Naive thymus-derived CD4-positive, alpha-beta T cell (primary cell): ENCODE measurements at regions not wholly inside any gene's neighbourhood (a gene's known extent, or its start where the extent isn't known, plus 50 kb on each side); places are given as distances from the start of the nearest gene placed in this dataset.

Experiments used
- ATAC-seq: fragments of 150-1000 bp; cut with Tn5 transposase; 2 replicates; pipeline ENCODE4 v1.10.0; 2021; ENCODE audit warnings: mild to moderate bottlenecking, moderate library complexity
- CTCF ChIA-PET: fragments of 350-600 bp; sonication (Branson Sonifier 250); formaldehyde crosslinking; loops from one replicate; lab custom pipeline; 2021; ENCODE audit warnings: antibody characterized with exemption; lab: Charles Lee
- POLR2A ChIA-PET: fragments of 350-600 bp; sonication (Branson Sonifier 250); formaldehyde crosslinking; loops from one replicate; lab custom pipeline; 2021; ENCODE audit warnings: antibody characterized with exemption, inconsistent platforms; lab: Charles Lee
- DNase-seq, 9 donors: peaks; one replicate each; pipeline versions ENCODE4 v3.0.0 to v3.0.0-alpha.2; 2020 to 2022; ENCODE audit warnings: mixed read lengths in 1 of 9
- H3K27ac ChIP-seq: one replicate; pipeline ENCODE4 v1.7.0; 2013; ENCODE audit warnings: mild to moderate bottlenecking, low read depth, low read length, moderate library complexity
- H3K27me3 ChIP-seq, 2 donors: one replicate each; pipeline ENCODE4 v1.7.0; 2013; ENCODE audit warnings: low read length in 2 of 2, mild to moderate bottlenecking in 2 of 2, moderate library complexity in 2 of 2; ENCODE audit not compliant: control insufficient read depth in 2 of 2, insufficient read depth in 2 of 2
- H3K36me3 ChIP-seq, 3 experiments: 1 replicate in 2 of 3; 2 replicates in 1 of 3; pipeline ENCODE4 v1.7.0; 2013; ENCODE audit warnings: low read length in 3 of 3, mild to moderate bottlenecking in 3 of 3, moderate library complexity in 1 of 3; ENCODE audit not compliant: insufficient read depth in 3 of 3, control insufficient read depth in 2 of 3
- H3K4me1 ChIP-seq, 2 donors: one replicate each; pipeline ENCODE4 v1.7.0; 2013; ENCODE audit warnings: low read length in 2 of 2, mild to moderate bottlenecking in 2 of 2, moderate library complexity in 1 of 2; ENCODE audit not compliant: control insufficient read depth in 2 of 2, insufficient read depth in 2 of 2
- H3K4me3 ChIP-seq: 2 replicates; pipeline ENCODE4 v1.7.0; 2013; ENCODE audit warnings: mild to moderate bottlenecking, low read length
- H3K9me3 ChIP-seq, 3 experiments: 1 replicate in 2 of 3; 2 replicates in 1 of 3; pipeline ENCODE4 v1.7.0; 2013; ENCODE audit warnings: low read length in 3 of 3; ENCODE audit not compliant: control insufficient read depth in 2 of 3
- H3K27ac Mint-ChIP-seq, 9 donors: one replicate each; pipeline ENCODE4 v1.8.0; 2020 to 2022; ENCODE audit warnings: mixed read lengths in 9 of 9, mild to moderate bottlenecking in 8 of 9, moderate library complexity in 5 of 9, inconsistent platforms in 2 of 9
- H3K27me3 Mint-ChIP-seq, 5 donors: one replicate each; pipeline ENCODE4 v1.8.0; 2021 to 2022; ENCODE audit warnings: mixed read lengths in 5 of 5, mild to moderate bottlenecking in 1 of 5
- H3K36me3 Mint-ChIP-seq, 5 donors: one replicate each; pipeline ENCODE4 v1.8.0; 2020 to 2022; ENCODE audit warnings: mixed read lengths in 5 of 5, mild to moderate bottlenecking in 3 of 5, inconsistent platforms in 1 of 5
- H3K4me1 Mint-ChIP-seq, 7 donors: one replicate each; pipeline ENCODE4 v1.8.0; 2020 to 2022; ENCODE audit warnings: mixed read lengths in 7 of 7, mild to moderate bottlenecking in 3 of 7, inconsistent platforms in 1 of 7
- H3K4me3 Mint-ChIP-seq, 10 donors: one replicate each; pipeline ENCODE4 v1.8.0; 2020 to 2022; ENCODE audit warnings: mild to moderate bottlenecking in 10 of 10, mixed read lengths in 10 of 10, moderate library complexity in 6 of 10, inconsistent platforms in 2 of 10
- H3K9me3 Mint-ChIP-seq, 11 donors: one replicate each; pipeline ENCODE4 v1.8.0; 2020 to 2022; ENCODE audit warnings: mixed read lengths in 11 of 11, mild to moderate bottlenecking in 4 of 11, inconsistent platforms in 1 of 11, moderate library complexity in 1 of 11
- intact Hi-C, 2 donors: fragments of 100-400 bp; cut with micrococcal nuclease; formaldehyde crosslinking; loops; one replicate each; pipeline ENCODE4 v1.15.1; 2023

DNA sequence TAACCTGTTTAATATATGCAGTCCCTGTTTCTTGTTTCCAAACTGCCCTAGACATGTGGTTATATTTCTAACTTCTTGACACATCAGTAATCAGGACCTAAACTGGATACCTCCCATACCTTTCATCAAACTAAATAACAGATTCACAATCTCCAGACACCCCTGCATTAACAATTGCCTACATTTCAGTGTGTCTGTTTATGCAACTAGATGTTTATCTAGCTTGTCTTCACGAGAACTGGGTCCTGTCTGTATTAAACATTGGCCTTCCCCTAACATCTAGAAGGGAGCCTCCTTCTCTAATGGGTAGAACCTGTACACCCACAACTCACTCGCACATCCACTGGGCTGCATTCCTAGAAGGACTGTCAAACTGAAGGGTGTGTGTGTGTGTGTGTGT is 683.7 kb upstream of the FZD8 start:
- H3K27ac Mint-ChIP-seq, result no peak overlapping the region
- H3K9me3 Mint-ChIP-seq, result peaks cover 0 to 21% (median 4%) of the 10 kb centered on the region in 11 donors
- POLR2A ChIA-PET, result no interaction called here

GRCh38 chr10:36324831-36325230 is 682.7 kb upstream of the FZD8 start:
- ATAC-seq, result no peak
- H3K27ac ChIP-seq, result no peak overlapping the region
- Mint-ChIP-seq H3K9me3 (peaks cover 0 to 27% (median 8%) of the 10 kb centered on the region in 11 donors), H3K4me3 (no peak overlapping the region), H3K27ac (no peak overlapping the region), H3K4me1 (no peaks in the 10 kb centered on the region), H3K36me3 (no peaks in the 10 kb centered on the region), H3K27me3 (no peaks in the 10 kb centered on the region)
- ChIA-PET CTCF (no interaction called here), POLR2A (no interaction called here)
- no peaks in the 10 kb centered on the region for H3K4me1 ChIP-seq
- no peaks in the 10 kb centered on the region for H3K9me3 ChIP-seq
- H3K36me3 ChIP-seq, result no peaks in the 10 kb centered on the region
- intact Hi-C loops, result no loop called here
- H3K27me3 ChIP-seq, result no peaks in the 10 kb centered on the region
- DNase-seq, result no peak
- no peak overlapping the region for H3K4me3 ChIP-seq

More for the DNA sequence above, 683.7 kb upstream of the FZD8 start:
- DNase-seq (no peak), ATAC-seq (no peak)
- H3K4me3 Mint-ChIP-seq, result no peak overlapping the region
- CTCF ChIA-PET, result no interaction called here
- Histone ChIP-seq H3K27me3 (no peaks in the 10 kb centered on the region), H3K27ac (no peak overlapping the region), H3K36me3 (no peaks in the 10 kb centered on the region), H3K4me1 (no peaks in the 10 kb centered on the region), H3K9me3 (no peaks in the 10 kb centered on the region), H3K4me3 (no peak overlapping the region)
- intact Hi-C loops, result no loop called here
- H3K27me3 Mint-ChIP-seq, result no peaks in the 10 kb centered on the region
- no peaks in the 10 kb centered on the region for H3K4me1 Mint-ChIP-seq
- H3K36me3 Mint-ChIP-seq, result no peaks in the 10 kb centered on the region

GRCh38 chr10:36313142-36313541 is 671.0 kb upstream of the FZD8 start:
- Mint-ChIP-seq H3K4me3 (no peak overlapping the region), H3K27ac (no peak overlapping the region), H3K36me3 (no peaks in the 10 kb centered on the region), H3K27me3 (no peaks in the 10 kb centered on the region), H3K9me3 (peaks cover 0 to 10% (median 4%) of the 10 kb centered on the region in 11 donors), H3K4me1 (no peaks in the 10 kb centered on the region)
- H3K27ac ChIP-seq, result no peak overlapping the region
- no peak overlapping the region for H3K4me3 ChIP-seq
- no peak for ATAC-seq
- H3K4me1 ChIP-seq, result no peaks in the 10 kb centered on the region
- ChIA-PET CTCF (no interaction called here), POLR2A (no interaction called here)
- intact Hi-C loops, result no loop called here
- H3K36me3 ChIP-seq, result no peaks in the 10 kb centered on the region
- no peak for DNase-seq
- no peaks in the 10 kb centered on the region for H3K9me3 ChIP-seq
- no peaks in the 10 kb centered on the region for H3K27me3 ChIP-seq

DNA sequence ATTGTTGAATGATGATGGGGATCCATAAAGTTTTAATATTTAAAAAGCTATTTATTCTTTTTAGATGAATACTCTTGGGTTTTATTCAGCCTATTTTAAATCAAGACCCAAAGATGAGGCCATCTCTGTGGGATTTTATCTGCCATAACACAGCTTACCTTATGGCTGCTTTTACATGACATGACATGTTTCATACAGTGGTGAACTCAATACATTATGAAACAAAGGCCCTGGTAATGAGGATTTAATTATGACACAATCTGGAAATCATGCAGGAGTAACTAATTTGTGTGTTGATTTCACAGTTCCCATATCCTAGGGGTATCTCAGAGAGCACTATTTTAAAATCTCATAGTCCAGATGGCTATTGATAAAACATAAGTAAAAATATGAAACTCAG is 661.8 kb upstream of the FZD8 start:
- Mint-ChIP-seq H3K4me1 (no peaks in the 10 kb centered on the region), H3K27me3 (no peaks in the 10 kb centered on the region), H3K36me3 (no peaks in the 10 kb centered on the region), H3K9me3 (peaks cover 0 to 16% (median 2%) of the 10 kb centered on the region in 11 donors), H3K27ac (no peak overlapping the region), H3K4me3 (no peak overlapping the region)
- Histone ChIP-seq H3K4me1 (no peaks in the 10 kb centered on the region), H3K36me3 (no peaks in the 10 kb centered on the region), H3K27ac (no peak overlapping the region), H3K27me3 (no peaks in the 10 kb centered on the region), H3K9me3 (no peaks in the 10 kb centered on the region), H3K4me3 (no peak overlapping the region)
- intact Hi-C loops, result no loop called here
- ATAC-seq (no peak), DNase-seq (no peak)
- ChIA-PET CTCF (interaction anchor here (0.6 kb wide), 1 partner anchor 51 kb away, joined by 5 read pairs; no protein-coding TSS in a partner anchor), POLR2A (no interaction called here)

DNA sequence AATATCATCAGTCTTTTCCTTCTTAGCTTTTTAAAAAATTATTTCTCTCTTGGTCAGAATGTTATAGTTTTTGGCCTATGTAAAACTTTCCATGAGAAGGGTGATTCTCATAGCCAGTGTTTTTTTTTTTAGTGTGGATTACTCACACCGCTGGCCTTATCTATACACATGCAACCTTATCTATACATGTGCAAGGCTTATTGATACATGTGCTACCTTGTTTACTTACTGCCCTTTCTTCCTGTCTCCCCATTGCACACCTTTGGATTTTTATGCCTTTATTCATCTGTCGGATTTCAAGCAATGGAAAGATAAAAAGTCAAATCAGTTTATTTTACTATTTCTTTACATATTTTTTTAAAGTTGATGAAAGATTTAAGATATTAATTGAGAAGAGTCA is 660.0 kb upstream of the FZD8 start:
- H3K4me3 ChIP-seq, result no peak overlapping the region
- ChIA-PET POLR2A (no interaction called here), CTCF (no interaction called here)
- H3K27ac Mint-ChIP-seq, result no peak overlapping the region
- peaks cover 0 to 10% (median 3%) of the 10 kb centered on the region in 11 donors for H3K9me3 Mint-ChIP-seq
- H3K36me3 Mint-ChIP-seq, result no peaks in the 10 kb centered on the region
- no peaks in the 10 kb centered on the region for H3K9me3 ChIP-seq
- intact Hi-C loops, result no loop called here
- ATAC-seq, result no peak
- DNase-seq, result no peak
- H3K4me1 Mint-ChIP-seq, result no peaks in the 10 kb centered on the region
- H3K27me3 ChIP-seq, result no peaks in the 10 kb centered on the region
- no peaks in the 10 kb centered on the region for H3K36me3 ChIP-seq
- H3K4me1 ChIP-seq, result no peaks in the 10 kb centered on the region
- no peak overlapping the region for H3K27ac ChIP-seq
- H3K27me3 Mint-ChIP-seq, result no peaks in the 10 kb centered on the region
- no peak overlapping the region for H3K4me3 Mint-ChIP-seq

GRCh38 chr10:36301539-36301938 is 659.4 kb upstream of the FZD8 start:
- Mint-ChIP-seq H3K4me1 (no peaks in the 10 kb centered on the region), H3K36me3 (no peaks in the 10 kb centered on the region), H3K27me3 (no peaks in the 10 kb centered on the region), H3K4me3 (no peak overlapping the region), H3K27ac (no peak overlapping the region), H3K9me3 (peaks cover 0 to 10% (median 4%) of the 10 kb centered on the region in 11 donors)
- H3K4me1 ChIP-seq, result no peaks in the 10 kb centered on the region
- ATAC-seq (no peak), DNase-seq (no peak)
- CTCF ChIA-PET, result no interaction called here
- H3K36me3 ChIP-seq, result no peaks in the 10 kb centered on the region
- H3K27me3 ChIP-seq, result no peaks in the 10 kb centered on the region
- H3K27ac ChIP-seq, result no peak overlapping the region
- POLR2A ChIA-PET, result no interaction called here
- no peaks in the 10 kb centered on the region for H3K9me3 ChIP-seq
- H3K4me3 ChIP-seq, result no peak overlapping the region
- intact Hi-C loops, result no loop called here

GRCh38 chr10:36301139-36301538 is 659.0 kb upstream of the FZD8 start:
- Histone ChIP-seq H3K27ac (no peak overlapping the region), H3K4me3 (no peak overlapping the region), H3K4me1 (no peaks in the 10 kb centered on the region), H3K27me3 (no peaks in the 10 kb centered on the region), H3K9me3 (no peaks in the 10 kb centered on the region), H3K36me3 (no peaks in the 10 kb centered on the region)
- POLR2A ChIA-PET, result no interaction called here
- Mint-ChIP-seq H3K4me1 (no peaks in the 10 kb centered on the region), H3K9me3 (peaks cover 0 to 12% (median 4%) of the 10 kb centered on the region in 11 donors), H3K27ac (no peak overlapping the region), H3K36me3 (no peaks in the 10 kb centered on the region), H3K27me3 (no peaks in the 10 kb centered on the region), H3K4me3 (no peak overlapping the region)
- CTCF ChIA-PET, result interaction anchor here (0.6 kb wide), 1 partner anchor 24 kb away, joined by 3 read pairs; no protein-coding TSS in a partner anchor
- intact Hi-C loops, result no loop called here
- ATAC-seq, result no peak
- DNase-seq, result no peak
